COLO829 (cell line): ENCODE measurements at regions not wholly inside any gene's neighbourhood (a gene's known extent, or its start where the extent isn't known, plus 50 kb on each side); places are given as distances from the start of the nearest gene placed in this dataset.
A peak's percentile ranks its signal among the peaks of the same experiment; 100 is the strongest.

Experiments used
- DNase-seq: peaks from one replicate; pipeline ENCODE4 v3.0.0; 2012; ENCODE audit warnings: low spot score

DNA sequence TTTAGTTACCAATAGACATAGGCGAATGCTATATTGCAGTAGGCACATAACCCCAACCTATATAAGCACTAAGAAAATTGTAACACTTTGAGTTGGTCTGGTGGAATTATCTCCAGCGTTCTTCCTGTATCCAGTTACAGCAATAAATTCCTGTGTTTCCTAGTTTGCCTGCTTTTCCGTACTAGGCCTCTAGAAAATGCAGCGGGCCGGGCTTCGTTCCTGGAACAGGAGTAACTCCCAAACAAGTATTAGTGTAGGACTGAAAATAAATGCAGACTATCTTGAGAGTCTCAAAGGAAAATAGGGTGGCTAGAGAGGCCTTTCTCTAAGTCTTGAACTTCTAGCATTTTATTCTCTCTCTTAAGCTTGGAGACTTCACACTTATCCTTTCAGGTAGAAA is 159.8 kb downstream of the OR13H1 start:
- DNase-seq, result no peak

DNA sequence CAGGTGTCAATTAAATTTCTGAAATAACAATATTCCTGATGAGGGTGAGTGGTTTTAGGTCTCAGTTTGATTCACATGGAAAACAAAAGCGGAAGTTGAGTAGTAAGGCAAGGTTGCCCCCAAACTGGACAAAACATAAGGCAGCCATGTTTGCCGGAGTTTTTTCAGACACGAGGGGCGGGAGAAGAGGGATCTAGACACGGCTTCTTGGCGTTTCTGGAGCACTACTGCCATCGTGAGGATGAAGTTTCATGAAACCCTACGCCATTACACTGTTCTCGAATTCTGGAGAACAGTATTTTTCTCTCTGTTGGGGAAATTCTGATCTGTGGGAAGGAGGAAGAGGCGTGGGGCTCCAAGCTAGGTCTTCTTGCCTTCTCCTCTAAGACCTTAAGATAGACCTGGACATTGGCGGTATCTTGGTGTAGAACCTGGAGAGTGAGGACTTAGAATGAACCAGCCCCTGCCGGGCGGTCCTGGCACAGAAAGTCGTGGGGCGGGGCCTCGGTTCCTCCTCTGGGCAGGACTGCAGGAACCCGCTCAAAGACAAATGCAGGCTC is 160.3 kb downstream of the OR13H1 start:
- DNase-seq, result peak; percentile 50

DNA sequence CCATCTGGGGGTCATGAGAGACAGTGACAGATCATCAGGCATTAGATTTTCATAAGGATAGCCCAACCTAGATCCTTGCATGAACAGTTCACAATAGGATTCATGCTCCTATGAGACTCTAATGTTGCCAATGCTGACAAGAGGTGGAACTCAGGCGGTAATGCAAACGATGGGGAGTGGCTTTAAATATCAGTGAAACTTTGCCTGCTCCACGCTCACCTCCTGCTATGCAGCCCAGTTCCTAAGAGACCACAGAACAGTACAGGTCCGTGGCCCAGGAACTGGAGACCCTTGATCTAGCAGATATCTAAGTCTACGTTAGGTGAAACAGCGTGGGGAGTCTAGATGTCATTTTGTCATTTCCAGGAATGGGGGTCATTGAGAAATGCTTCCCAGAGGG is 165.7 kb downstream of the OR13H1 start:
- DNase-seq, result no peak

DNA sequence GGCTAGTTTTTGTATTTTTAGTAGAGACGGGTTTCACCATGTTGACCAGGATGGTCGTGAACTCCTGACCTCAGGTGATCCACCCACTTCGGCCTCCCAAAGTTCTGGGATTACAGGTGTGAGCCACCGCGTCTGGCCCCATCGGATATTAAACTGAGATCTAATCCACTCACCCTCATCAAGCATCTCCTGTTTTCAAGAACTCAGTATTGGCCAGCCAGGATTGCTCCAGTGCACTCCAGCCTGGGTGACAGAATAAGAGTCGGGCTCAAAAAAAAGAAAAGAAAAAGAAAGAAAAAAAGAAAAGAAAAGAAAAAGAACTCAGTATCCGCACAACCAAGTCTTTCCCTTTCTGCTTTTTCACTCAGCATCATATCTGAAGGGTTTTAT is 167.6 kb downstream of the OR13H1 start:
- no peak for DNase-seq

GRCh38 chrX:131723646-131724045 is 179.8 kb downstream of the OR13H1 start:
- no peak for DNase-seq

- DNase-seq, result no peak
These were observed 180.4 kb downstream of the OR13H1 start for GRCh38 chrX:131724292-131724691.

GRCh38 chrX:131725001-131725654 is 181.3 kb downstream of the OR13H1 start:
- DNase-seq, result no peak

DNA sequence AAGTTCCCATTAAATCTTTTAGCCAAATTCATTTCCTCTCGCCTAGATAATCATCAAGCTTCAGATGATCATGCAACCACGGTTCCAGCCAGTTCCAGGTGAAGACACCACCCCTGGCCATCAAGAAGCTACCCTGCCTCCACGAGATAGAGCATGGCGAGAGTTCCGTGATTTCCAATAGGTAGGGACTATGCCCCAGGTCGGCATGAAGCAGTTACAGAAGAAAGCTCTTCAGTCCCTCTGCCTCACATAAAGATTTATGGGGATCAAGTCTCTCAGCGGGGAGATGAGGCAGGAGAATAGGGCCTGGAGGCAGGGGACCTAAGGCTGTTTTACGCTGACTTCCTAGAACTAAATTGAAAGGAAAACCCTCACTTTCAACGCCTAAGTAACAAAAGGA is 183.9 kb downstream of the OR13H1 start:
- no peak for DNase-seq

GRCh38 chrX:131728295-131729145 is 184.6 kb downstream of the OR13H1 start:
- no peak for DNase-seq

DNA sequence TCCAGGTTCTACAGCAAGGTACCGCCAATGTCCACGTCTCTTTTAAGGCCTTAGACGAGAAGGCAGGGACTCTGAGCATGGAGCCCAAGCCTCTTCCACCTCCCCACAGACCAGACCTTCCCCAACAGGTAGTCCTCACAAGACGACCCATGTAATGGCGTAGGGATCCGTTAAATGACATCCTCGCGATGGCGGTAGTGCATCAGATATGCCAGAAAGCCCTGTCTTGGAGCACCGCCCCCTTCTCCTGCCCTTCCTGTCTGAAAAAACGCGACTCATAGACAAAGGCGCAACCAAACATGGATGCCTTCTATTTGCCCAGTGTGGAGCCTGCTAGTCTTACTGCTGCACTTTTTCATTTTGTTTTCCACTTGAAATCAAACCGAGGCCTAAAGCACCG is 185.4 kb downstream of the OR13H1 start:
- no peak for DNase-seq

GRCh38 chrX:131734621-131735020 is 190.7 kb downstream of the OR13H1 start:
- DNase-seq, result no peak

- DNase-seq, result no peak
These were observed 191.3 kb downstream of the OR13H1 start for GRCh38 chrX:131735127-131735526.

DNA sequence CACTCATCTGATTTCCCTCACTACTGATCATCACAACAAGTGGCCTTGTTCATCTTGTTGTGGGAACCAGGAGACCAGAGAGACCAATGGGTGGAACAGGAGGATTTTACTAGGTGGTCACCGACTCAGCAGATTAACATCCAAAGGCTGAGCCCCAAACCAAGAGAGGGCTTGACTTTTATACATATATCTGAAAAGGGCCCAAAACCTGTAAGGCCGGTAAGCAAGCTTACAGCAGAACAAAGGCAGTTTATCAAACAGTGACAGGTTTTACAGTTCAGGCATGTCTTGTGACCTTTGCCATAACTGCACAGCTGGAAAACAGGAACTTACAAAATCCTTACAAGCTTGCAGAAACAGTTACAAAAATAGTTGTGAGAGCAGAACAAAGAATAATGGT is 195.9 kb downstream of the OR13H1 start:
- DNase-seq, result no peak

DNA sequence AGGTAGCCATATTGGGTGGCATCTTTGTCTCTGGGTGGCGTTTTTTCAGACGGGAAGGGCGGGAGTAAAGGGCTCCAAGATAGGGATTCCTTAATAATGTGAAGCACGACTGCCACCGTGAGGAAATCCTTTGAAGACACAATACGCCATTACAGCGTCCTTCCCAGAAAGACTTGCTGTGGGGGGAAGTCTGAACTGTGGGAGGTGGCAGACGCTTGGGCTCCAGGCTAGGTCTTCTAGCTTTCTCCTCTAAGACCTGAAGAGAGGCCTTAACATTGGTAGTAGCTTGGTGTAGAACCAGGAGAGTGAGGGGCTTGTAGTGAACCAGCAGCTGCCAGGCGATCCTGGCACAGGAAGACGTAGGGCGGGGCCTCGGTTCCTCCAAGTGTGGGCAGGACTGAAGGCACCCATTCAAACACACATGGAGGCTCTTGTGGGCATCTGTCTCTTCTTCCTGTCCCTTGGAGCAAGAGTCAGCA is 197.3 kb downstream of the OR13H1 start:
- DNase-seq, result no peak

- DNase-seq, result no peak
These were observed 202.1 kb downstream of the OR13H1 start for GRCh38 chrX:131745942-131746489.

GRCh38 chrX:131746491-131746968 is 202.7 kb downstream of the OR13H1 start:
- DNase-seq, result peak; percentile 63

DNA sequence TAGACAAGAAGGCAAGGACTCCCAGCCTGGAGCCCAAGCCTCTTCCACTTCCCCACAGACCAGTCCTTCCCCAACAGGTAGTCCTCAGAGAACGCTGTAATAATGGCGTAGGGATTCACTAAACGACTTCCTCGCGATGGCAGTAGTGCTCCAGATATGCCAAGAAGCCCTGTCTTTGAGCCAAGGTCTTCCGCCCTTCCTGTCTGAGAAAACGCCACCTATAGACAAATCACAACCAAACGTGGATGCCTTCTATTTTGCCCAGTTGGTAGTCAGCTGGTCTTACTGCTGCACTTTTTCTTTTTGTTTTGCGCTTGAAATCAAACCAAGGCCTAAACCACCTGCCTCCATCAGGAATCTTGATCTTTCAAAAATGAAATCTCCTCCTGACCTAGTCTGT is 203.3 kb downstream of the OR13H1 start:
- DNase-seq, result peak; percentile 34

- no peak for DNase-seq
These were observed 208.8 kb downstream of the OR13H1 start for GRCh38 chrX:131752493-131753198.

GRCh38 chrX:131762802-131763234 is 218.9 kb downstream of the OR13H1 start:
- DNase-seq, result peak; percentile 46

GRCh38 chrX:131763674-131764073 is 219.8 kb downstream of the OR13H1 start:
- DNase-seq, result no peak

- DNase-seq, result no peak
These were observed 220.3 kb downstream of the OR13H1 start for GRCh38 chrX:131764216-131764615.
